Smooth muscle cell (in vitro differentiated cells): ENCODE measurements at regions not wholly inside any gene's neighbourhood (a gene's known extent, or its start where the extent isn't known, plus 50 kb on each side); places are given as distances from the start of the nearest gene placed in this dataset.

Experiments
- DNase-seq: peaks from one replicate; lab custom pipeline; 2025; ENCODE audit not compliant: unreplicated experiment; lab: John Stamatoyannopoulos, UW
- H2AFZ ChIP-seq: fragments of 200-600 bp; sonication (generic); 2 replicates; pipeline ENCODE4 v1.6.0; 2016; ENCODE audit warnings: antibody characterized with exemption, low read depth, mild to moderate bottlenecking
- H3F3A ChIP-seq: fragments of 200-600 bp; sonication (generic); 2 replicates; pipeline ENCODE4 v1.6.0; 2017; ENCODE audit warnings: antibody characterized with exemption, low read depth
- H3K27ac ChIP-seq: fragments of 200-600 bp; sonication (generic); 2 replicates; pipeline ENCODE4 v1.5.1; 2016; ENCODE audit warnings: low read depth, mild to moderate bottlenecking
- H3K27me3 ChIP-seq: fragments of 200-600 bp; sonication (generic); 2 replicates; pipeline ENCODE4 v1.6.1; 2016; ENCODE audit warnings: low read depth, mild to moderate bottlenecking
- H3K36me3 ChIP-seq: fragments of 200-600 bp; sonication (generic); 2 replicates; pipeline ENCODE4 v1.5.1; 2016; ENCODE audit warnings: low read depth
- H3K4me1 ChIP-seq: fragments of 200-600 bp; sonication (generic); 2 replicates; pipeline ENCODE4 v1.5.1; 2016; ENCODE audit warnings: low read depth
- H3K4me2 ChIP-seq: fragments of 200-600 bp; sonication (generic); 2 replicates; pipeline ENCODE4 v1.6.0; 2016; ENCODE audit warnings: mild to moderate bottlenecking
- H3K4me3 ChIP-seq: fragments of 200-600 bp; sonication (generic); 2 replicates; pipeline ENCODE4 v1.5.1; 2016; ENCODE audit warnings: mild to moderate bottlenecking
- H3K79me2 ChIP-seq: fragments of 200-600 bp; sonication (generic); 2 replicates; pipeline ENCODE4 v1.6.0; 2016; ENCODE audit warnings: low read depth, mild to moderate bottlenecking
- H3K9ac ChIP-seq: fragments of 200-600 bp; sonication (generic); 2 replicates; pipeline ENCODE4 v1.6.0; 2016; ENCODE audit warnings: low read depth
- H3K9me3 ChIP-seq: fragments of 200-600 bp; sonication (generic); replicated peaks from 2 replicates; pipeline ENCODE4 v1.5.1; 2016; ENCODE audit warnings: low read depth
- H4K20me1 ChIP-seq: fragments of 200-600 bp; sonication (generic); 2 replicates; pipeline ENCODE4 v1.6.0; 2016; ENCODE audit warnings: low read depth
- WGBS: methylation state at CpG from one replicate; pipeline ENCODE4 v1.1.7; 2016; ENCODE audit warnings: low lambda C conversion rate; 5-methylcytosine and 5-hydroxymethylcytosine counted together
- TF ChIP-seq, protein P1 (sequence below): fragments of 200-600 bp; sonication (generic); IDR thresholded peaks from 2 replicates; pipeline ENCODE4 v1.5.1; 2017; ENCODE audit warnings: borderline replicate concordance, mild to moderate bottlenecking, antibody characterized with exemption; ENCODE audit not compliant: insufficient read depth, poor library complexity, severe bottlenecking

DNA sequence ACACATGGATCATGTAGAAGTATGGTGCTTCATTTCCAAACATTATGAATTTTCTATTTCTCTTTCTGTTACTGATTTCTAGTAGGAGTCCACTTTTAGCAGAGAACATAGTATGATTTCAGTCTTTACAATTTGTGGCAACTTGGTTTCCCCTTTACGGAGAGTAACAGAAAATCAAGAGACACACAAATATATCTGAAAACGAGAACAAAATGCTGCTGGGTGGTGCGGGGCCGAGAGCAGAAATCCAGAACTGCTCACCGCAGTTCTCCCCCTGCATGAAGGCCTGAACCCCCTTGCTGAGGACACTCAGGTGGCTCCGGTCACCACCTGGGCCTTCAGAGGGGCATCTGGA lies 94.5 kb upstream of the FMN2 start:
- Histone ChIP-seq H4K20me1 (no peaks in the 10 kb centered on the region), H3K4me2 (peak overlapping the region; percentile 96), H3K4me1 (no peaks in the 10 kb centered on the region), H3K27ac (no peak overlapping the region), H3K79me2 (no peaks in the 10 kb centered on the region), H3K36me3 (no peaks in the 10 kb centered on the region), H3K9ac (no peak overlapping the region), H3K9me3 (no peaks in the 10 kb centered on the region), H3K27me3 (peaks cover 20% of the 10 kb centered on the region), H3K4me3 (peak overlapping the region; percentile 59), H3F3A (peaks cover 8% of the 10 kb centered on the region), H2AFZ (peak overlapping the region; percentile 96)
- WGBS = 54% methylated on average over 6 of the region's 6 CpGs
- DNase-seq = no peak
- TF ChIP-seq, protein P1, sequence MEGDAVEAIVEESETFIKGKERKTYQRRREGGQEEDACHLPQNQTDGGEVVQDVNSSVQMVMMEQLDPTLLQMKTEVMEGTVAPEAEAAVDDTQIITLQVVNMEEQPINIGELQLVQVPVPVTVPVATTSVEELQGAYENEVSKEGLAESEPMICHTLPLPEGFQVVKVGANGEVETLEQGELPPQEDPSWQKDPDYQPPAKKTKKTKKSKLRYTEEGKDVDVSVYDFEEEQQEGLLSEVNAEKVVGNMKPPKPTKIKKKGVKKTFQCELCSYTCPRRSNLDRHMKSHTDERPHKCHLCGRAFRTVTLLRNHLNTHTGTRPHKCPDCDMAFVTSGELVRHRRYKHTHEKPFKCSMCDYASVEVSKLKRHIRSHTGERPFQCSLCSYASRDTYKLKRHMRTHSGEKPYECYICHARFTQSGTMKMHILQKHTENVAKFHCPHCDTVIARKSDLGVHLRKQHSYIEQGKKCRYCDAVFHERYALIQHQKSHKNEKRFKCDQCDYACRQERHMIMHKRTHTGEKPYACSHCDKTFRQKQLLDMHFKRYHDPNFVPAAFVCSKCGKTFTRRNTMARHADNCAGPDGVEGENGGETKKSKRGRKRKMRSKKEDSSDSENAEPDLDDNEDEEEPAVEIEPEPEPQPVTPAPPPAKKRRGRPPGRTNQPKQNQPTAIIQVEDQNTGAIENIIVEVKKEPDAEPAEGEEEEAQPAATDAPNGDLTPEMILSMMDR = no peak

DNA sequence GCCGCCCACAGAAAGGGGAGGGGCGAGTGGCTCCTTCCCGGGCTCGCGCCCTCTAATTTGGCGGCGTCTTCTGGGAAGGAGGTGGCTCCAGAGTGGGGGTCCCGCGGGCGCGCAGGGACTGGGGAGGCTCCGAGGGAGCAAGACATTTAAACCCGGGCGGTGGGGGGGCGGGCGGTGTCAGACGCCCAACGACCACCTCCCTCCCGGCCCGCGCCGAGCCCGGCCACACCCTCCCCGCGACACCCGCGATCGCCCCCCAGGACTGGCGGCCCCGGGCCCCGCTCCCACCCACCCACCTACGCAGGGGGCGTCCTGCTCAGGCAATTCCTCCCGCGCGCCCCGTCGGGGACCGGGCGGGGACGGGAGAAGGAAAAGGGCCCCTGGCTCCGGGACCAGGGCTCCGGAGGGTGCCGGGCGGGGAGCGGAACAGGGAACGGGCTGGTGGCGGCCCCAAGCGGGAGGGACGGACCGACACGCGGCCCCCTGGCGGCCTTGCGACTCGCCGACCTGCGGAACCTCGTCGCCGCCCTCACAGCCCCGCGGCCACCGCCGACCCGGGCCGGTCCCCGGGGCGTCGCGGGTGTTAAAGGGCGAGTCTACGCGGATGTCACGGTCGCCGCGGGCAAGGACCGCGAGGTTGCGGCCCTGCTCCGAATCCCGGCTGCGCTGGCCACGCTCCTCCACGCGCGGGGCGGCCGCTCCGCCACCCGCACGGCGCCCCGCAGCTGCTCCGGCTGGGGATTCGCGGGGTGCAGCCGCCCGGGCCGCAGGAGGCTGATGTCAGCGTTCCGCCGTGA lies 94.0 kb upstream of the FMN2 start:
- H3K79me2 ChIP-seq = no peaks in the 10 kb centered on the region
- WGBS = 2% methylated on average over 59 of the region's 104 CpGs
- no peak for DNase-seq
- no peaks in the 10 kb centered on the region for H4K20me1 ChIP-seq
- peak overlapping the region; percentile 96 for H2AFZ ChIP-seq
- TF ChIP-seq, protein P1 = peak; percentile 50
- H3K9ac ChIP-seq = peak overlapping the region; percentile 62
- peak overlapping the region; percentile 59 for H3K4me3 ChIP-seq
- no peaks in the 10 kb centered on the region for H3K4me1 ChIP-seq
- no peaks in the 10 kb centered on the region for H3K9me3 ChIP-seq
- peaks cover 8% of the 10 kb centered on the region for H3F3A ChIP-seq
- peak overlapping the region; percentile 96 for H3K4me2 ChIP-seq
- H3K27me3 ChIP-seq = peaks cover 20% of the 10 kb centered on the region
- no peak overlapping the region for H3K27ac ChIP-seq
- no peaks in the 10 kb centered on the region for H3K36me3 ChIP-seq

GRCh38 chr1:239998312-239998649 lies 93.4 kb upstream of the FMN2 start:
- peak overlapping the region; percentile 96 for H3K4me2 ChIP-seq
- no peaks in the 10 kb centered on the region for H3K4me1 ChIP-seq
- H3K9ac ChIP-seq = peak overlapping the region; percentile 62
- H3K79me2 ChIP-seq = no peaks in the 10 kb centered on the region
- H3K4me3 ChIP-seq = peak overlapping the region; percentile 59
- H3K27ac ChIP-seq = no peak overlapping the region
- H3K27me3 ChIP-seq = peaks cover 20% of the 10 kb centered on the region
- no peak for DNase-seq
- no peaks in the 10 kb centered on the region for H4K20me1 ChIP-seq
- H3F3A ChIP-seq = peaks cover 8% of the 10 kb centered on the region
- no peaks in the 10 kb centered on the region for H3K9me3 ChIP-seq
- 49% methylated on average over 3 of the region's 3 CpGs for WGBS
- peak overlapping the region; percentile 96 for H2AFZ ChIP-seq
- TF ChIP-seq, protein P1 = no peak
- H3K36me3 ChIP-seq = no peaks in the 10 kb centered on the region

- Histone ChIP-seq H3K4me3 (no peak overlapping the region), H3K9me3 (no peaks in the 10 kb centered on the region), H3K27ac (no peak overlapping the region), H2AFZ (no peak overlapping the region), H3K79me2 (no peaks in the 10 kb centered on the region), H3K4me1 (no peaks in the 10 kb centered on the region), H3K27me3 (peaks cover 20% of the 10 kb centered on the region), H3K36me3 (no peaks in the 10 kb centered on the region), H3K9ac (no peak overlapping the region), H3K4me2 (no peak overlapping the region), H3F3A (peaks cover 8% of the 10 kb centered on the region), H4K20me1 (no peaks in the 10 kb centered on the region)
- 68% methylated on average over 2 of the region's 2 CpGs for WGBS
- TF ChIP-seq, protein P1 = no peak
- no peak for DNase-seq
Measured at GRCh38 chr1:239999170-239999569, 92.5 kb upstream of the FMN2 start.
